NB4 (cell line): ENCODE measurements at regions not wholly inside any gene's neighbourhood (a gene's known extent, or its start where the extent isn't known, plus 50 kb on each side); places are given as distances from the start of the nearest gene placed in this dataset.

Source experiments
- CTCF ChIP-seq: IDR thresholded peaks from one replicate; pipeline ENCODE4 v1.5.1; 2012; ENCODE audit warnings: low read depth, low read length
- POLR2A ChIP-seq: IDR thresholded peaks from 2 replicates; pipeline ENCODE4 v1.6.1; 2011; ENCODE audit warnings: mild to moderate bottlenecking; ENCODE audit not compliant: insufficient read length; ENCODE audit errors: extremely low read depth

GRCh38 chr14:66092206-66092605 lies 394.0 kb upstream of the CCDC196 start:
- TF ChIP-seq CTCF (no peak), POLR2A (no peak)
